ENCODE measurements at regions not wholly inside any gene's neighbourhood (a gene's known extent, or its start where the extent isn't known, plus 50 kb on each side); places are given as distances from the start of the nearest gene placed in this dataset.
"Not testable (repeated sequence)": the region's sequence is repeated elsewhere in the genome, so short reads cannot be mapped to it uniquely, and the experiment has no call there.

DNA sequence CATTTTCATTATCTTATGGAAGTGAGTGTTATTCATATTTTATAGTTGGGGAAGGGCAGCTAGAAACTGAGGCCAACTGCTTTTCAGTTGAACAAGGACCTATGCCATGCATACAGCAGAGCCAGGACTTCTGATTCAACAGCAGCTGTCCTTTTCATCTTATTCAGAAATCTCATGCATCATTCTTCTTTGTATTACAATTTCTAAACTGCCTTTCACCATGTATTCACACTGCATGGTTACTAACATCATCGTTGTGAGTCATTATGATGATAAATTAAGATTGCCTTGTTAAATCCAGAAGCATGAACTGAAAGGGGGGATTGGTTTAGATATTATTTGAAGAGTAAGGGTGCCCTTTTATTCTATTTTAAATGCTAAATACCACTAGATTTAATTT is 1470.1 kb upstream of the GOT2 start:
- no peak for DNase-seq

DNA sequence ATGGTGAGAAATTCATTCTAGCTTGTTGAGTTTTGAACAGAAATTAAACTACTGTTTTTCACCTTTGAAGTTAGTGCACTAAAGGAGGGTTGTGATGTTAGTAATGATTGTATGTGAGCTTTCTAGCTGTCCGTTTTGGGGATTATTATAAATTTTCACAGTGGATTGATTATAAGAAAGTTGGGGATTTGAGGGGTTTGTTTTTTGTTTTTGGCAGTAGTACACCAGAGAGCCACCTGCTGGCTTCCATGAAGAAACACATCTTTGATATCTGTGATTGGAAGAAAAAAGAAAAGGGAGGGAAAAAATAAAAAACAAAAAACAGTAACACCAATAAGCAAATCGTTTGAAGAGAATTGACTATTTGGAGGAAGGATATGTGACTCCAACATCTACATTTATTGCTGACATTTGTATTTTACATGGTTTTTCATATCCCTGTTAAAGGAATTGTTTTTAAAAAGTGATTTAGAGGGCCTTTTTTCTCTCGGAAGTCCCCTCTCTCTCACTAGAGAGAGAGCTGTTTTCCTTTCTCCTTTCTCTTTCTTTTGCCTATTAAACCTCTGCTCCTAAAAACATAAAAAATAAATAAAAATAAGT is 1469.5 kb upstream of the GOT2 start:
- no peak for DNase-seq

DNA sequence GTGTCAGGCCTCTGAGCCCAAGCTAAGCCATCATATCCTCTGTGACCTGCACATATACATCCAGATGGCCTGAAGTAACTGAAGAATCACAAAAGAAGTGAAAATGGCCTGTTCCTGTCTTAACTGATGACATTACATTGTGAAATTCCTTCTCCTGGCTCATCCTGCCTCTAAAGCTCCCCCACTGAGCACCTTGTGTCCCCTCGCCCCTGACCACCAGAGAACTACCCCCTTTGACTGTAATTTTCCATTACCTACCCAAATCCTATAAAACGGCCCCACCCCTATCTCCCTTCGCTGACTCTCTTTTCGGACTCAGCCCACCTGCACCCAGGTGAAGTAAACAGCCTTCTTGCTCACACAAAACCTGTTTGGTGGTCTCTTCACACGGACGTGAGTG is 1466.6 kb upstream of the GOT2 start:
- DNase-seq, result not testable (repeated sequence)

DNA sequence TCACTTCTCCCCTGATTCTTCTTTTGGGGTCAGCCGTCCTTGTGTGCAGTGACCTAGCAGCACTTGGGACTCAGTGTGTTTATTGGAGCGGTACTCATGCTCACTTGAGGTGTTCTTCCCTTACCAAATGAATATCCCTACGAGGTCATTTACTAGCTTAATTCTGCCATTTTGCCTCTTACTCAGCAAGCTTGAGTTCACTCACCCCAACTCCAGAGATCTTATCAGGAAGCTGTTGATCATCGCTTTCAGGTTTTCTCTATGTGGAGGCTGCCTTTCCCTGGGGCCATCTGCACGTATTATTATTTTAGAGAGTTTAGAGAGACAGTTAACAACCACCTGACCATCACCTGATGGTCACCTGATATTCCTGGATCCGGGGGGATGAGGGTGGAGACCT is 1466.0 kb upstream of the GOT2 start:
- DNase-seq, result no peak

DNA sequence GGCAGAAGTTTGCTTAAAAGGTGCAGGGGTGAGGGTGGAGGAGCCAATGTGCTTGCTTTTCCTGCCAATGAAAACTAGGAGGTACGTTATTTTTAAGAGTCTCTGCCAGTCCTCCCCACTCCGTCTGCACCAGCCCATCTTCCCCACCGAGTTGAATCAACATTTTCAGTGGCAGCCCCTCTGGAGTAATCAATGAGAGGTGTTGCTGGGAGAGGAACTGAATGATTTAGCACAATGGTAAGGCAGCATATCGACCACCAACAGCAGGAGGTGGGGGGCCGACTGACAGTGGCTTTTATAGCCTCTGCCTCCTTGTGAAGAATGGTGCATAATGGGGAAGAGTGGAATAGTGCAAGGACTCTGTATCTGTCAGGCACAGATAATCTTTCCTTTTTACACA is 1465.0 kb upstream of the GOT2 start:
- DNase-seq, result no peak

DNA sequence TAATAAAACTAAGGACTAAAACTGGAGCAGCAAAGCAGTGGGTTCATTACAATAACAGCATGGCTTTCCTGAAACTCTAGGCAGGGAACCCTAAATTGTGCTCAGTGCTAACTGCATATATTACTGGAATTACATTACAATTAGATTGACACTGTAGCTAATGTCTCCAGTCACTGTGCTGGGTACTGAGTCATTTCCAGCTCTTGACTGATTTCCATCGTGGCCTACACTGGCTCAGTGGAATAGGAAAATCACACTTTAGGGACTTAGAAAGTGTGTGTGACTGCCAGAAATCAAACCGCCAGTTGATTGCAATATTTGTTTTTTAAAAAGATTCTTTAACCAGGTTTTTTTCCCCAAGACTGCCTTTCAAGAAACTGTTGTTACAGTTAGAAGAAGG is 1447.4 kb upstream of the GOT2 start:
- no peak for DNase-seq

DNA sequence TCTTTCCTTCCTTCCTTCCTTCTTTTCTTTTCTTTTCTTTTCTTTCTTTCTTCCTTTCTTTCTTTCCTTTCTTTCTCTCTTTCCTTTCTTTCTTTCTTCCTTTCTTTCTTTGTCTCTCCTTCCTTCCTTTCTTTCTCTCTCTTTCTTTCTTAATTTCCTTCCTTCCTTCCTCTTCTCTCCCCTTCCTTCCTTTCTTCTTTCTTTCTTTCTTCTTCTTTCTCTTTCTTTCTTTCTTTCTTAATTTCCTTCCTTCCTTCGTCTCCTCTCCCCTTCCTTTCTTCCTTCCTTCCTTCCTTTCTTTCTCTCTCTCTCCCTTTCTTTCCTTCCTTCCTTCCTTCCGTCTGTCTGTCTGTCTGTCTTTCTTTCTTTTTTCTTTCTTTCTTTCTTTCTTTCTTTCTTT is 1446.5 kb upstream of the GOT2 start:
- DNase-seq, result no peak

DNA sequence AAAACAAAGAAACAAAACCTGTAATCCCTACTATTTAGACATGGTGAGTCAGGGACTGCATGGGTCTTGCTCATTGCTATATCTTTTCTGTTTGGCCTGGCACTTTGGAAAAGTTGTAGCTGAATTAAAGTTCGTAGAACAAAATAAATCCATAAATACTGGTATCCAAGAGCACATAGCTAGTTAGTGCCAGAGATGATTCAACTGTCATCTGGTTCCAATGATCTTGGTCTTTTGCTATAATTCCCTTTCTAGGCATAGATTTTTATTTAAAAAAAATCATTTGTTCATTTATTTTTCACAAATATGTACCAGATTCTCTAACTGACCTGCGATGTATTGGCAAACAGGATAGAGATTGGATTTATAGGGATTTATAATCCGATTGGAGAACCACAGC is 1436.1 kb upstream of the GOT2 start:
- DNase-seq, result no peak

DNA sequence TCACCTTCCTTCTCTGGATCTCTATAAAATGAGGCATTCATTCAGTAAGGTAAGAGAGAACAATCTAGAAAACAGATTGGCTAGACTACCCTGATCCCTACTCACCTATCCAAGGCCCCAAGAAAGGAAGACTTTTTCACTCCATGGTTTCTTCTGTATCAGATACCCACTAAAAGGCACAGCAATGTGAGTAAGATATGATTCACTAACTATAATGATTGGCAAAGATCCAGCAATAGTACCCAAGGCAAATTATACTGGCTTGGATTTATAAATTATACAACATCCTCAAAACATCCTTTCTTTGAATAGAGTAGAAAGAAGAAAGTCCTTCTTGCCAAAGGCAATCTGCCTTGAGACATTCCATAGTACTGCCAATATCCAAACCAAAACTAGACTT is 1432.0 kb upstream of the GOT2 start:
- DNase-seq, result no peak

DNA sequence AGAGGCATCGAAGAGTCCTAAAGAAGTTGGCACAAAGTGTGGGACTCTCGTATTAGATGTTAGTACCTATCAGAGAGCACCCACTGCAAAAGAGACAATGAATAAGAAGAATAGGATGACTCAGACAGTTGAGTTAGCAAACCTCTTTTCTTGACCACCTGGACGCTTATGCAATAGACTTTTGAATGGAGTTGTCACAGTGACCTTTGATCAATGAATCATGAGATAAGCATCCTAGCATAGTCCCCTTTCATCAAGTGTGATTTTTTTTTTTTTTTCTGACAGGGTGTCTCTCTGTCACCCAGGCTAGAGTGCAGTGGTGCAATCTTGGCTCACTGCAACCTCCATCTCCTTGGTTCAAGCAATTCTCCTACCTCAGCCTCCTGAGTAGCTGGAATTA is 1417.9 kb upstream of the GOT2 start:
- no peak for DNase-seq

DNA sequence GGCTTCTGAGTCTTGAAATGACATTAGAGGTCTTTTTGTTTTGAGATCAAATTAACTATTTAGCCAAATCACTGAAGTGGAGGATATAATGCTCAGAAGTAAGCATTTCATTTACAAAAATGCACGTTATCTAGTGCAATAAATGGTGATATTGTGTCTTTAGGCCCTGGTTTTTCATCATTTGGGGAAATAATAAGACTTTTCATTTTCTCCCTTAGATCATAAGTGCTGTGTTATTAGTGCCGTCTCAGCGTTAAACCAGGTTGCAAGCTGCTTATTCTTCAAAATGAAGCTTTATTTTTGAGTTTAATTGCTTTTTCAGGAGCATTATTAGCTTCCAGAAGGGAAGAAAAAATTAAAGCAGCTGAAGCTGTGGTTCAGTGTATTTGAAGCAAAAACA is 1416.8 kb upstream of the GOT2 start:
- no peak for DNase-seq

DNA sequence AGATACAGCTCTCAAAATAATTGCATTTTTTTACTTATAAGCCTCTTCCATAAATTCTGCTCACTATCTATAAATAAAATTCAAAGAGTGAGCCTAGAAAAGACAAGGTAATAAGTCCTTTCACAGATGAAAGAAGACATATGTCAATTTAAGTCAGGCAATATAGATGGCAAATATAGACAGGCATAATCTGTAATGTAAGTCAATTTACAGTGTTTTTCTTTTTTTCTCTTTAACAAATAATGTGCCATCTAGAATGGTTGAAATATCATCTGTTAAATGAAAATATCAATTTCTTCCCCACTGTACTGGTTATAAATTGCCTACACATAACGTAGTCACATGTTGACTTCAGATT is 1409.2 kb upstream of the GOT2 start:
- DNase-seq, result no peak

DNA sequence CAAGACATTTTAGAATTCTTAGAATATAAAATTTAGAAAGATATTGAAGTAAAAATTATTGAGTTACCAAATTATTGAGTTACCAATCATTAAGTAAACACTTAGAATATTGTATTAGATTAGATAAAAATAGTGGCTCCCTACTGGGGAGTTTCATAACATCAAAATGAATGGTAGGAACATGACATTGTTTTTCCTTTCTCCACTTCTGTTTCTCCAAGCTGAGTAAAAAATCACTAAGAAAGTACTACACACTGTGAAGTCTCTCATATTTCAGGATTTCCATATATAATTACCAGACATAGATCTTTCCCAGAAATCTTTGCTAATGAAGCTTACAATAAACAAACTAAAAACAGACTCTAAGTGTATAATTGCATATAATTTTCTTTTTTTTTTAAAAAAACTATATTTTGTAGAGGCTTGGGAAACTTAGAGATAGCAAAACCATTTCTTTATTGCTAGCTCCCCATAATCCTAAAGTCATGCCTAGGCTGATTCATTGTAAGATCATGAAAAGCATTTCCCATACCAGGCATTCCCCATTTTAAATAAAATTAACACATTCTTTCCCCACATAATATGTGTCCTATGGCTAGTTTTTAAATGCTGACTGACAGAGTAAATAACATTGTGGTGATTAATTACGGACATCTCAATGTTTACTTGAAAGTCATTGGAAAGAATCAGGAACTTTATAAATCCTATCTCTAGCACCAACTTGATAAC is 1408.7 kb upstream of the GOT2 start:
- DNase-seq, result no peak

DNA sequence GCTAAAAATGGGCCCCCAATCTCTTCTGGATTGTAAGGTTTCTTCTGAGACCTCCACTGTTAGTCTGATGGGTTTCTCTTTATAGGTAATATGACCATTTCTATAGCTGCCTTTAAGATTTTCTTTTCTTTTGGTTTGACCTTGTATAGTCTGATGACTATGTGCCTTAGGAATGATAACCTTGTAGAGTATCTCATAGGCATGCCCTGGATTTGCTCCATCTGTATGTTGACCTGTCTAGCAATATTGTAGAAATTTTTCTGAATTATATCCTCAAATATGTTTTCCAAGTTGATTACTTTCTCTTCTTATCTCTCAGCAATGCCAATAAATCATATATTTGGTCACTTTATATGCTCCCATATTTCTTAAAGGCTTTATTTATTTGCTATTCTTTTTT is 1403.8 kb upstream of the GOT2 start:
- DNase-seq, result no peak

DNA sequence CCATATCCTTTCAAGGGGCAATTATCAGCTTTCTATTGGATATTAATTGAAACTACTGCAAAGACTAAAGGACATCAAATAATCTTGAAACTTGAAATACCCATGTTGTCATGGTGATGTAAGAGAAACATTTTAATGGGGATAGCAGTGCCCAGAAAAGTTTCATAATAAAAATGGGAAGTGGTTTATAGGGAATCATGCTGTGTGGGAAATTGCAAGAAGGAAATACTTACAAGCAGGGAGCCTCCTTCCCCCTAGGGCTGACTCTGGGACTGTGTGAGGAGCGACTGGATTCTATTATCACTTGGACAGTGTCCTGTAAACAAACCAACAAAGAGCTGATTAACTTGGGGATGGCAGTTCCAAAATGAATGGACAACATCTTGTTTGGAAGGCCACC is 1393.1 kb upstream of the GOT2 start:
- no peak for DNase-seq

DNA sequence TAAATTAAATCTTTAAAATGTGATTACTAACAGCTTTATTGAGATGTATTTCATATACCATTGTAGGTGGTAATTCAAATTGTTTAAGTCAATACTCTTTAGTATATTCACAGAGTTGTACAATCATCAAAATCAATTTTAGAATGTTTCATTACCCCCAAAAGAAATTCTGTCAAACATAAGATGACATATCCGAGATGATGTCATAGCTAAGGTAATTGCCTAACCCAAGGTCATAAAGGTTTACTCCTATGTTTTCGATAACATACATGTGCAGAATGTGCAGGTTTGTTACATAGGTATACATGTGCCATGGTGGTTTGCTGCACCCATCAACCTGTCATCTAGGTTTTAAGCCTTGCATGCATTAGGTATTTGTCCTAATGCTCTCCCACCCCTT is 1392.0 kb upstream of the GOT2 start:
- not testable (repeated sequence) for DNase-seq

DNA sequence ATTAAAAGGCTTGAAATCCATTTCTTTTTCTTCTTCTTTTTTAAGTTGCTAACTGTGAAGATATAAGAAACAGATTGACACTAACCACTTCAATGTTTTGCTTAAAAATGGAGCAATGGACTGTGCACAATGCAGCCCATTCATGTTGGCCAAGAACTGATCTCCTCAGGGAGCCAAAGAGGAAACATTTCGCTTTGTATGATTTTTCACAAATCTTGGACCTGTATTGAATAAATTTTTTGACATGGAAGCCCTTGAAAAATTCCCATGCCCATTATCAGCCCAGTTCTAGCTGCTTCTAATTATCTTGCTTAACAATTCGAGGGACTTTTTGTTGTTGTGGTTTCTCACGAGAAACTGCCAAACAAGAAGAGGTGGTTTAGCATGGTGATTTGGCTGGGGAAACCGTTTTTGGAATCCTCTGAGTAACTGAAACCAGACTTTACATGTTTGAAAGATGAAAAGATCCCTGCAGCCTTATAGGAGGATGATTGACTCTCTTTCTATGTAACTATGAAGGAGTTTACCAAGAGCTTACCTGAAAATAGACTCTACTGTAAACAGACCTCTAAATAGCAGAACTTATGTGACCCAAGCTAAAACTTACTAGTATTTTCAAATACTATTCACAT is 1389.4 kb upstream of the GOT2 start:
- DNase-seq, result no peak

DNA sequence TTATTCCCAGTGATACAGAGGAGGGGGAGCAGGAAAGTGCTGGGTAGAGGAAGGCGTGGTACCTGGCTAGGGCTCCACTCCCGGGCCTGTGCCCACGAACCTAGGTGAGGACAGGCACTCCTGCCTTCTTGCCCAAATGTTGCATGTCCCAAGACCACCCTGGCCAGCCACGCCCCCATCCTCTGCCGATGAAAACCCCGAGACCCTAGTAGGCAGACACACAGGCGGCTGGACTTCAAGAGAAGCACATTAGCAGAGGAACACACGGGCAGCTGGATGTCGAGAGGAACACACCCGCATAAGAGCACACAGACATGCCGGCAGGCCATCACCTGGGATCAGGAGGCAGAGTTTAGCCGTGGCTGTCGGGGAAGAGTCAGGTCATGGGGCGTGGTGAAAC is 1386.5 kb upstream of the GOT2 start:
- no peak for DNase-seq

DNA sequence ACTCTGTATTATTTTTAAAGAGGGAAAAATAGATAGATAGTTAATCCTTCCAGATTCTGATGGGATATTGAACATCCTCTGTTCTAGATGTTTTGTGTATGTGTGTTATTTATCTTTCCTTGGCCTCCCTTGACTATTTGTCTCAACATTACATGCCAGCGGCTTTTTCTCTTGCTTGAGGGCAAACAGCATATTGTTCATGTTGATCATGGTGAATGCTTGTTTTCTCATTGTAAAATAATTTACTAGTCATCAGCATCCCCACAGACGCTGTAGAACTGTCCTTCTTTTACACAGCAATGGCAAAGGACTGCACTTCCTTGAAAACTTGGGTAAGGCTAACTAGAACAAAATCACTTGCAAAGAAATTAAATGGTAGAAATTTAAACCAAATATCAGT is 1376.4 kb upstream of the GOT2 start:
- DNase-seq, result no peak

DNA sequence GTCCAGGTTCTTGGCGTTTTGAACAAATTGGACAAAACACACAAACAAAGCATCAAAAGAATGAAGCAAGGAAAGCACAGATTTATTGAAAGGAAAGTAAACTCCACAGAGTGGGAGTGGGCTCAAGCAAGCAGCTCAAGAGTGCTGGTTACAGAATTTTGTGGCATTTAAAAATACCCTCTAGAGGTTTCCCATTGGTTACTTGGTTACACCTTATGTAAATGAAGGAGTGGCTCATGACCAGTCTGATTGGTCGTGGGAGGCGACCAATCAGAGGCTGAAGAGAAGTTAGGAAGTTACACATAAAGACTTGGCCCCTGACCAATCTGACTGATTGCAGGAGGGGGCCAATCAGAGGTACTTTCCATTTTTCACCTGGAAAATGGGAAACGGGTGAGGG is 1373.8 kb upstream of the GOT2 start:
- DNase-seq, result no peak

DNA sequence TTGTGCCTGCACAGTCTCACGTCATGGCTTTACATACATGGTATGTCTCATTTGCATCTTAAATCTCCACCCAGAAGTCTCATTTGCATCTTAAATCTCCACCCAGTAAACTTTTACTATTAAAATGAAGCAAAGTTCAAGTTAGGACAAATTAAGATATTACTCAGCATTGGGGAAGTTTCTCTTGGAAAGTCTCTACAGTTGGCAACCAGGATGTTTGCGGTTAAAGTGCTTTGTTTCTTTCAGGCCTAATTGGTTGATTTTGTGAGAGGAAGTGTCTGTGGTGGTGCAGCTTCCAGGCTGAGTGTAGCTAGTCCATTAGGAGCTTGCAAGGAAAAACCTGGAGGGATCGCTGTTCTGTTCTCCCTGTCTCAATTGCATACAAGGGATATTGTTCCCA is 1373.3 kb upstream of the GOT2 start:
- no peak for DNase-seq

DNA sequence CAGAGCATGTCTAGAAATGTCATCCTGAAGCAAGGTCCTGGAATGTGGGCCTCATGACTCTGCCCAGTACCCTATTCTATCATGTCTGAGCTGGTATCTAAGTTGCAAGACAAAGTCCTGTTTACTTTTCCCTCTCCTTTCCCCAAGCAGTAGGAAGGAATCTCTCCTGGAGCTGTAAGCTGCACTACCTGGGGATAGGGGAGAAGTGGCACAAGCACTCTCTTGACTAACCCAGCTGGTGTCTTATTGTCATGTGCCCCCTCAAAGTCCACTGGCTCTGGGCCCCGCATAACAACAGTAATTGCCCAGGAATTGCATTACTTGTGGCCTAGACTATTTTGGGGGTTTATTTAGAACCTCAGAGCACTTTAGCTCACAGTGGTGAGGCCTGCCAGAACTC is 1366.3 kb upstream of the GOT2 start:
- no peak for DNase-seq

DNA sequence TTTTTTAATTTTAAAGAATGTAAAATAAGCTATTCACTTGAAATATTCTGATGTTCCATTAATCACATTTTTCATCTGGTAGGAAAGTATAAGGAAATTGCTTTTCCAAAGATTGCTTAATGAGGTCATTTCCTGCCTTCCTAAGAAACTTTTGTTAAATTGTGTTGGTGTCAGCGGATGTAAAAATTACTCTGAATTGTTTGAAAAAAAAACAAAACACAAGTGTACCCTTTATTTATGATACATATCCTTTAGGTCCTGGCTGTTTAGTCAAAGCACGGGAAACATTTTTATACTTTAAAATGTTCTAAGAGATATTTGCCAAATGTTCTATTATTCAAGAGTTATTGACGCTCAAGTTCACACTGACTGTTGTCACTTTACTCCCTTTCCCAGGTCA is 1357.4 kb upstream of the GOT2 start:
- no peak for DNase-seq

DNA sequence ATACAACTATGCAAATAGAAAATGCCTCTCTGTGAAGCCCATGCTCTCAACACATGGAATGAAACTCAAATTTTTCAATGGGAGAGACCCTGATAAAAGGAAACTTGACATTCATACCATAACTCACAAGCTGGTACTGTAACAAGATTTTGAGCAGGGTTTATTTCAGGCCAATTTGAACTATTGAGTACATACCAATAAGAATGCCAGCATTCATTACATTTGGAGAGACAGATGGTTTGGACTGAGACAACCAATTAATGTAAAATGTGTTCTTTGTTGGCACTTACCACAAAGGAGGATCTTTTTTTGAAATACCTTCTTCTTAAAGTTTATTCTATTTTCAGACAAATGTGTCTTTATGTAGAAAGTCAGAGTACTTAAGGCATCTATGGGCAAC is 1357.0 kb upstream of the GOT2 start:
- no peak for DNase-seq

DNA sequence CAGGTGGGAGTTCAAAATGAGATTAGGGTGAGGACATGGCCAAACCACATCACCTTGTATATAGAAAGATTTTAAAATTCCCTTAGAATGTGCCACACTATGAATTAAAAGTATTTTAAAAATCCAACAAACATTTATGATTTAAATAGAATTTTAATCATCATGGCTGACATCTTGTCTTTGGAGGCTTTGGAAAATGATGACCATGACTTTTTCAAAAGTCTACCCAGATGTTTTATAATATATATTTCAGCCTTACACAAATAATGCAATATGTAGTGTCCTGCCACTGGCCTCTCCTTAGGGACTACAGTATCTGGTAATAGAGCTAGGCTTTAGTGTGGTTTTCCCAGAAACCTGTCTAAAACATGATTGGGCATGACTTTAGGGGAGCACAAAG is 1353.4 kb upstream of the GOT2 start:
- no peak for DNase-seq
